ENCODE measurements at regions not wholly inside any gene's neighbourhood (a gene's known extent, or its start where the extent isn't known, plus 50 kb on each side); places are given as distances from the start of the nearest gene placed in this dataset.

DNA sequence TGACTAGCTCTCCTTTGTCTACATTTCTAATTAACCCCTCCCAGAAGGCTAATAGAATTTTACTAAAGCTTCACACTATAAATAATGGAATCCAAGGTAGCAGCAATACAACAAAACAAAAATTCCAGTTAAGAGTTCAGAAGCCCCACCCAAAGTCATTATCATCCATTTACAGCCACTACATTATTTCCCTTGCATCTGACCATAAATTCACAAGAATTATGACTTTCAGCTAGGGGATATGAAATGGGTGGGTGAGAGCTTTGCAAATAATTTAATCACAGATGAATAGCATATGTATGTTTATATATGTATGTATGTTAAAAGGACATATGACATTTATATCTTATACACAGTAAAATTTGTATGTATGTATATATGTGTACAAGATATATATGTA, 65.3 kb upstream of the PTGDR start:
- POLR2A ChIA-PET = no interaction called here
- no peak for TF ChIP-seq CTCF (IDR thresholded peaks at IDR 0.05; ENCODE audit: insufficient read depth, low read depth, low read length)

DNA sequence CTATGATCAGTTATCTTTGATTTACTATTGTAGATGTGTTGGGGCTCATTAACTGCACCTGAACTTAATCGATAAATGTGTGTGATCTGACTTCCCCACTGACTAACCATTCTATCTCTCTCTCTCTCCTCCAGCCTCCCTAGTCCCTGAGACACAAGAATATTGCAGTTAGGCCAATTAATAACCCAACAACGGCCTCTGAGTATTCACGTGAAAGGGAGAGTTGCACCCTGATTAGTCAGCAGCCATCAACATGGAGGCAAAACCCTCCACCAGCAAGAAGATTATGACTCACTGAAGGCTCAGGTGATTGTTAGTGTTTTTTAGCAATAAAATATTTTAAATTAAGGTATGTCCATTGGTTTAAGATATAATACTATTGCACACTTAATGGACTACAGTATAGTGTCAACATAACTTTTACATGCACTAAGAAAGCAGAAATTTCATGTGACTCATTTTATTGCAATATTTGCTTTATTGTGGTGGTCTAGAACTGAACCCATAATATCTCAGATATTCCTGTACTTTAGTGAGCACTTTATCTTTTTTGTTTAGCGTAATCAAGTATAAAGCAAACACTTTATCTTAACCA, 77.1 kb upstream of the PTGDR start:
- H3K4me3 ChIP-seq (ENCODE audit: low read depth, low read length) = no peak overlapping the region
- peaks cover 5% of the 10 kb centered on the region; the same call in 1 of the 2 replicates for H3K27me3 ChIP-seq (ENCODE audit: control insufficient read depth, insufficient read depth, low read length)
- no peak for DNase-seq (ENCODE audit: low read depth)
- CTCF ChIA-PET = no interaction called here
- TF ChIP-seq CTCF (IDR thresholded peaks at IDR 0.05; ENCODE audit: insufficient read depth, low read depth, low read length) = no peak
- no peaks in the 10 kb centered on the region for H3K36me3 ChIP-seq (ENCODE audit: control insufficient read depth, insufficient read depth, low read length)
- POLR2A ChIA-PET = no interaction called here

More for the DNA sequence above, 65.3 kb upstream of the PTGDR start:
- no peak for DNase-seq (ENCODE audit: low read depth)
- Histone ChIP-seq H3K27me3 (ENCODE audit: control insufficient read depth, insufficient read depth, low read length) (no peaks in the 10 kb centered on the region), H3K4me3 (ENCODE audit: low read depth, low read length) (no peak overlapping the region), H3K36me3 (ENCODE audit: control insufficient read depth, insufficient read depth, low read length) (no peaks in the 10 kb centered on the region)
- CTCF ChIA-PET = no interaction called here

GRCh38 chr14:52189325-52189724, 78.2 kb upstream of the PTGDR start:
- H3K36me3 ChIP-seq (ENCODE audit: control insufficient read depth, insufficient read depth, low read length) = no peaks in the 10 kb centered on the region
- ChIA-PET CTCF (no interaction called here), POLR2A (no interaction called here)
- TF ChIP-seq CTCF (IDR thresholded peaks at IDR 0.05; ENCODE audit: insufficient read depth, low read depth, low read length) = no peak
- peaks cover 5% of the 10 kb centered on the region; the same call in 1 of the 2 replicates for H3K27me3 ChIP-seq (ENCODE audit: control insufficient read depth, insufficient read depth, low read length)
- DNase-seq (ENCODE audit: low read depth) = no peak
- H3K4me3 ChIP-seq (ENCODE audit: low read depth, low read length) = no peak overlapping the region

GRCh38 chr14:52188381-52188780, 79.1 kb upstream of the PTGDR start:
- ChIA-PET CTCF (no interaction called here), POLR2A (no interaction called here)
- H3K4me3 ChIP-seq (ENCODE audit: low read depth, low read length) = no peak overlapping the region
- H3K36me3 ChIP-seq (ENCODE audit: control insufficient read depth, insufficient read depth, low read length) = no peaks in the 10 kb centered on the region
- peaks cover 5% of the 10 kb centered on the region; the same call in 1 of the 2 replicates for H3K27me3 ChIP-seq (ENCODE audit: control insufficient read depth, insufficient read depth, low read length)
- no peak for DNase-seq (ENCODE audit: low read depth)
- no peak for TF ChIP-seq CTCF (IDR thresholded peaks at IDR 0.05; ENCODE audit: insufficient read depth, low read depth, low read length)

- no peak for TF ChIP-seq CTCF (IDR thresholded peaks at IDR 0.05; ENCODE audit: insufficient read depth, low read depth, low read length)
- Histone ChIP-seq H3K36me3 (ENCODE audit: control insufficient read depth, insufficient read depth, low read length) (no peaks in the 10 kb centered on the region), H3K4me3 (ENCODE audit: low read depth, low read length) (no peak overlapping the region), H3K27me3 (ENCODE audit: control insufficient read depth, insufficient read depth, low read length) (peaks cover 5% of the 10 kb centered on the region; the same call in 1 of the 2 replicates)
- POLR2A ChIA-PET = no interaction called here
- no peak for DNase-seq (ENCODE audit: low read depth)
- CTCF ChIA-PET = no interaction called here
These were observed 82.3 kb upstream of the PTGDR start for GRCh38 chr14:52185178-52185577.

All from BJ (cell line).